GM18907 (cell line): ENCODE measurements at regions not wholly inside any gene's neighbourhood (a gene's known extent, or its start where the extent isn't known, plus 50 kb on each side); places are given as distances from the start of the nearest gene placed in this dataset.
"Not testable (repeated sequence)": the region's sequence is repeated elsewhere in the genome, so short reads cannot be mapped to it uniquely, and the experiment has no call there.

Experiments
- ATAC-seq: cut with Tn5 transposase; IDR thresholded peaks from one replicate; pipeline ENCODE4 v1.9.1; 2021; ENCODE audit warnings: mild to moderate bottlenecking, moderate library complexity; ENCODE audit not compliant: unreplicated experiment

DNA sequence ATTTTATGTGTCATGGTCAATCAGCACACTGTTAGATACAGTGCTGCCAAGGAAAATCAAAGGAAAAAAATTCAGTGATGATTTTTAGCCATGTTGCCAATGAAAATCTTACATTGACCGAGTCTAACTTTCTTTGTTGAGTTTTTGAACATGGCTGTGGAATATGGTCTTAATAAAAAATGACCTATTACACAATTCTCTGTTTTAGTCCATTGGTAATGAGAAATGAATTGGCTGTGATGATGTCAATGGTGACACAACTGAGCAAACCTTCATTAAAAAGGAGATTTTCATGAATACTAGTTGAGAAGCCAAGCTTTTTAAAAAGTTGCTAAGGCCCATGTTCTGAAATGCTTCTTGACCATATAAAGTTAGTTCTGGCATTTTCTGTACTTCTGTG lies 225.9 kb upstream of the GYPA start:
- ATAC-seq, result no peak

DNA sequence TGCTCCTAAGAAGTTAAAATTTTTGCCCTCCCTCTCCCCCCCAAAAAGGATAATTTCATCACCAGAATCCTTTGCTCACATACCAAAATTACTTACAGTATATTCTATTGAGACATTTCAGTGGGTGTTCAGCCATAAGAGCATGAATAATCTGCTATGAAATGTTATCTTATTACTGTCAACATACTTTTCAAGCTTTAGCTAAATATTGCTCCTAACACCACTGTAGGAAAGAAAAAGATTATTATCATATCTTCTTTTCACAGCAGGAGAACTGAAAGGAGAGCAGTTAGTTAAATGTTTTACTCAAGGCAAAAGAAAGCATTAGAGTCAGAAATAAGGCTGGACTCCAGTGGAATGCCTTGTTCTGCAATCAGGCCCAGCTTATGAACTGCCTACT lies 231.0 kb upstream of the GYPA start:
- no peak for ATAC-seq

DNA sequence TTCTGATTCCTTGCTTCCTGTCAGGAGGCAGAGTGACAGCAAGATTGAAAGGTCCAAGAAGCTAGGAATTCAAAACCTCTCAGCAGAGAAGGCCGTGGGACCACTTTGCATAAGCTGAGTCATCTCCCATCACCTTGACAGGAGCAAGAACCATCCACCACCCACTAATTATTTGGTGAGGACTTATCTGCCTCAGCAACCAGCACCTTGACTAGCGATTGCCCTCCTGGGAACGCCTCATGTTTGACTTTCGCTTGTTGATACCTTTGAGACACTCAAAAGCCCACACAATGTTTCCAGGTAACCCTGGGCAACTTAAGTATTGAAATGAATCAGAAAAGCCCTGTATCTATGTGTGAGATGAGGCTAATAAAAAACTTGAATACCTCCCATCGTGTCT lies 233.5 kb upstream of the GYPA start:
- ATAC-seq, result peak; percentile 88

DNA sequence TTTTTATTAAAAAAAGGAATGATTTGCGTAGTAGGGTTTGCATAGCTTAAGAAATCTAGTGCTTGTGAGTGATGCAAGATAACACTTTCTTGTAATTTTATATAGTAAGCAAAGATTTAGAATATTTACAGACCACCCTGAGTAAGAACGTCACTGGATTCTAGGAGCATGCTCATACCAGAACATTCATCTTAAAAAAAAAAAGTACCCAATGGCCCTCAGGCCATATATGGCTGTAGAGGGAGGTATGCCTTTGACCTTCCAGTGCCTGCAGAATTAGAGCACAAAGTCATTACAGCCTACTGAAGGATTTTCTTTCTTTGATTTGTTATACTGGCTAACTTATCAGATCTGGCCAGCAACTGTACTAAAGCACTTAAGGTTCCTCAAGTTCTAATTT lies 236.3 kb upstream of the GYPA start:
- ATAC-seq, result no peak

GRCh38 chr4:144384408-144384807 lies 243.9 kb upstream of the GYPA start:
- ATAC-seq, result no peak

DNA sequence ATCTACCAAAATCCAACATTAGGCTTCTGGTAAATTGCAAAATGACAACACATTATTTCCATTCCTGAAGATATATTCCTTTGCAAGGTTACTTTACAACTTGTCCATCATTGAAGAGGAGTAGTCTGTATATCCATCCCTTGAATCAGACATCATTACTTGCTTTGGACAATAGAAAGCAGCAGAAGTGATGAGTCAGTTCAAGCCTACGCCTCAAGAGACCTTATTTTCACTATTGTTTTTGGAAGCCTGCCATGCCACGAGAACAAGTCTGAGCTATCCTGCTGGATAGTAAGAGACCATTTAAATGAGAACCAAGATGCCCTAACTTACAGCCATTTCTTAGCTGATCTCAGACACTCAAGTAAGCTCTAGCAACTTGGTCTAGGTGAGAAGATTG lies 246.0 kb upstream of the HHIP start:
- peak; percentile 71 for ATAC-seq

DNA sequence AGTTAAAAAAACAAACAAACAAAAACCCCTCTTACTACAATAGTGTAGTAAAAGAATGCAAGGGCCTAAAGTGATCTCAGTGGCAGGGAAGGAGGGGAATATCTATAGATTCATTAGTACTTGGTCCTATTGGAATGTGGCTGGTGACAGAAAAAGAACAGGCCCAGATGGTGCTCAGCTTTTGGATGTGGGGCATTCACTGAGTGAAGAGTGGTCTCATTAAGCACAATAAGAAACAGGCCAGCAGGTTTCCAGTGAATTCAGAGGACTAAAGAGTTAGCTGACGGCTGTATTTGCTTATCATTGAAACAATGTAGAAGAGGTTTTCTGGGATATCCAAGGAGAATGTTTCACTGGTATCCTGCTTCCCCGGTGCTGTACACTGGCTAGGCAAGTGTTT lies 243.8 kb upstream of the HHIP start:
- ATAC-seq, result no peak

- ATAC-seq, result no peak
Observed at GRCh38 chr4:144402999-144403398, 243.0 kb upstream of the HHIP start.

GRCh38 chr4:144403893-144404292 lies 242.1 kb upstream of the HHIP start:
- ATAC-seq, result no peak

GRCh38 chr4:144409525-144409924 lies 236.4 kb upstream of the HHIP start:
- ATAC-seq, result no peak

GRCh38 chr4:144410230-144410783 lies 235.6 kb upstream of the HHIP start:
- no peak for ATAC-seq

DNA sequence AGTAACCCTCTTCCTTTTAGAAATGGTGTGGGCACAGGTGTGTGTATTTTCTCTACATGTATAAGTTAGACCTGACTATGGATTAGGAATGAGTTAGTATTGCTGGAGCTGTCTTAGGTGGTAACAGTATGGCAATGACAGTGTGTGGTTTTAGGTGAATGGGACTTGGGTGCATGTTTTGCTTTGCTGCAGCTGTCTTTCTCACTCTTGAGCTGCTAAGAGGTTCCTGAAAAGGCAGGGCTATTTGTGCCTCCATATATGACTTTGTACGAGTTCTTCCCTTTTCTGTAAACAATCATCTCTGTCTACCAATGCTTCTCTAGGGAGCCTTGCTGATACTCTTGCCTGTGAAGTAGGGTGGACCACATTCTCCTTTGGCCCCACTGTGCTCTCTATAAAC lies 234.8 kb upstream of the HHIP start:
- ATAC-seq, result peak; percentile 43

GRCh38 chr4:144411700-144412099 lies 234.3 kb upstream of the HHIP start:
- peak; percentile 60 for ATAC-seq

GRCh38 chr4:144421056-144421455 lies 224.9 kb upstream of the HHIP start:
- no peak for ATAC-seq

DNA sequence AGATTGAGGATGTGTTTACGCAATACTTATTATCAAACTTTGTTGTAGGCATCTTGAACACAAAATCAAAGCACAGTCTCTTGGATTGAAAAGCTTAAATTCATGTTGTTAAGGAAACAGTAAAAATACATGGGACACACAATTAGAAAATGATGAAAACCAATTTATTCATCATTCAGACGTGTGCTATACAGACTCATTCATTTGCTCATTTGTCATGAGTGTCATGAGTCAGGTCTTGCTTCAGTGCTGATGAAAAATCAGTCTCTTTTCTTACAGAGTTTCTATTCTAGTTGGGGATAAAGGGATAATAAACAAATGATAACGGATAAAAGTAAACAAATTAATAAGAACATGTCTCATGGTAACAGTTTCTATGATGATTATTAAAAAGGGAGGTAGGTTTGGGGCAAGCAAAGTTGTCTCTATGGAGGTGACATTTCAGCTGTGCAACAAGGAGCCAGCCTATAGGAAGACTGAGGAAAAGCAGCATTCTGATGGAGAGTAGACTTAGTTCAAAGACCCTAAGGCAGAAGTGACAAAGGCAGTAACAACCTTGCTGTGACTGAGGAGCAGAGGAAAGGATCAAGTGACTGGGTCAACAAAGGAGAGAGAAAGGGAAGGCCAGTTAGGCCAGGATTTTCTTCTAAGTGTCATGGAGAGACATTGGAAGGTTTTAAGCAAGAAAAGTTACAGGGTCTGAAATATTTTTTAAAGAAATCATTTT lies 224.0 kb upstream of the HHIP start:
- ATAC-seq, result no peak

DNA sequence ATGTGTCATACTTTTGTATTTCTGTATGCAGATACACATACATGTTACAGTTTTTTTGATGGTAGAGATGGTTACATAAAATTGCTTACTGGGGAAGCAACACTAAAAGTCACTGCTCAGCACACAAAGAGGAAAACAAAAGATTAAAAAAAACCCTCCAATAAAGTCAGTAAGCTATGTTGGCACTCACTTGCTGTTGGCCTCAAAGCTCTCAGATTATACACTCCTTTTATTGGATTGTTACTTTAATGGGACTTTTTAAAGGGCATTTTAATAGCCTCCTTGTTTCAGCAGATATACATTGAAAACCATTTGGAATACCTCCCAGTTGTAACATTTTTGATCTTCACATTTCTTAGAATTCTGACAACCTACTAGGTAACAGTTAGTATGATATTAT lies 222.0 kb upstream of the HHIP start:
- no peak for ATAC-seq

DNA sequence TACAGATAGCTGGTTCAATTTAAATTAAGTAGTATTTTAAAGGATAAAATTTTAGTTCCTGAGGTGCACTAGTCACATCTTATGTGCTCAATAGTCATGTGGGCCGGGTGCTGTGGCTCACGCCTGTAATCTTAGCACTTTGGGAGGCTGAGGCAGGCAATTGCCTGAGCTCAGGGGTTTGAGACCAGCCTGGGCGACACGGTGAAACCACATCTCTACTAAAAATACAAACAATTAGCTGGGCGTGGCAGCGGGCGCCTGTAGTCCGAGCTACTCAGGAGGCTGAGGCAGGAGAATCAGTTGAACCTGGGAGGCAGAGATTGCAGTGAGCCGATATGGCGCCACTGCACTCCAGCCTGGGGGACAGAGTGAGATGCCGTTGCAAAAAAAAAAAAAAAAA lies 219.9 kb upstream of the HHIP start:
- ATAC-seq, result not testable (repeated sequence)

DNA sequence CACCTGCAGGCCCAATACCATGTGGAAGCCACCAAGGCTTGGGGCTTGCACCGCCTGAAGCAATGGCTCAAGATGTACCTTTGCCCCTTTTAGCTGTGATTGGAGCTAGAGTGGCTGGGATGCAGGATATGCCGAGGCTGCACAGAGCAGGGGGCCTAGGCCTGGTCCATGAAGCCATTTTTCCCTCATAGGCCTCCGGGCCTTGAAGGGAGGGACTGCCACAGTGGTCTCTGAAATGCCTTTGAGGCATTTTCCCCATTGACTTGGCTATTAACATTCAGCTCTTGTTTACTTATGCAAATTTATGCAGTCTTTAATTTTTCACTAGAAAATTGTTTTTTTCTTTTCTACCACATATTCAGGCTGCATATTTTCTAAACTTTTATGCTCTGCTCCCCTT lies 203.2 kb upstream of the HHIP start:
- ATAC-seq, result no peak

DNA sequence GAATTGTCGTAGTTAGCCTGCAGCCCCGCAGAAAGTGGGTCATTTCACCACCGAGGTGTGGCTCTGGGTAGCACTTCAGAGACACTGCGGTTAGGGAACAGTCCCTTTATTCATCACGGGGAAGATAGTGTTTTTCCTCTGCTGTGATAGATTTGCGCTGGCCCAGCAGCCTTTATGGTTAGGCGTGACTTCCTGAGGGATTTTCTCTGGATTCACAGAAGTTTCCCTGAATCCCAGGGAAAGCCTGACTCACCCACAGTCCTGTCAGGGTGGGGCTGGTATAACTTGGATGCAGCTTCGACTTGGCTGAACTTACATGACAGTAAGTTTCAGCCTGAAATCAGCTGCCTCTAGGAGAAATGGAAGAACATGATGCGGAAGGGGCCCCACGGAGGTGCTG lies 196.3 kb upstream of the HHIP start:
- no peak for ATAC-seq

DNA sequence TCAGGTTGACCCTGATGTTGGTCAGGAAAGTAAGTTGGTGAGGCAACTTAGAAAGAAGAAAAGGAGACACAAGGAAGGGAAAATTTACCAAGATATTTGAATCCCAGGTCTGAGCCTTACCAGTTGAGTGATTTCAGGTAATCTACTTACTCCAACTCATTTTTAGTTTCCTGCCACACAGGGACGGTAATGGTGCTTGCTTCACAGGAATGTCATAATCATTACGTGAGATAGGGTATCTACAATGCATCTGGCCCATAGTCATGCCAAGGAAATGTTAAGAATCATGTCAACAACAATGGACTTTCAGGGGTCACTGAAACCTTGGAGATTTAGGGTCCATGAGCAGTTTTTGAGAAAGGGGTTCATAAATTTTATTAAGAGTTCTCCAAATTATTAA lies 195.4 kb upstream of the HHIP start:
- no peak for ATAC-seq

DNA sequence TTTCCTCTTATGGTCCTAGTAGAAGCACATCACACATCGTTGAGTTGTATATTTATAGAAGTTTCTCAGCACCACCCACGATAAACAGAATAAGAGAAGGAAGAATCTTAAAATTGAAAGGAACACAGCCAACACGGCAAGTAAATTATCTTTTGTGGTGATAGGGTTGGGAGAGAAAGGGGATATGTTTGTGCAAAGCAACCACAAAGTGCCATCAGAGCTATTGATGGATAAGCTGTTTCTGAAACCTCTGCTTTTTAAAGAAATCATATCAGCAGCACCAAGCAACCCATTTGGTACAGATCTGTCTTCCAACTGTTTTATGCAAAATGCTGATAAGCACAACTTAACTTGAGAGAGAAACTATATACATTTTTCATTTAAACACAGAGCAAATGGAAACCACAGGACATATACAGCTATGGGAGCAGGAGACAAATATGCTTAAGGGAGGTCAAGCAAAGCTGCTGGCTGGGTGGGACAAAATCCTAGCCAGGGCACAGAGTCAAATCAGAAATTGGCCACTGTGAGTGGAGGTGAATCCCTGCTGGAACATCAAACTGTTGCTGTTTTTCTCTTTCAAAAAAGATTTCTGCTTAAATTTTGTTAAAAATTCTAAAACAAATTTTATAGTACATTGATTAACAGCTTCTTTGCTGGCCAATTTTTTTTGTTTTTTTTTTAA lies 194.0 kb upstream of the HHIP start:
- no peak for ATAC-seq

GRCh38 chr4:144456196-144456595 lies 189.8 kb upstream of the HHIP start:
- no peak for ATAC-seq
